MM.1S (cell line): ENCODE measurements at regions not wholly inside any gene's neighbourhood (a gene's known extent, or its start where the extent isn't known, plus 50 kb on each side); places are given as distances from the start of the nearest gene placed in this dataset.

Experiments
- DNase-seq: peaks from one replicate; pipeline ENCODE4 v3.0.0-alpha.2; 2015
- H2AFZ ChIP-seq: fragments of 300-600 bp; sonication (generic); 2 replicates; pipeline ENCODE4 v1.6.0; 2016; ENCODE audit warnings: antibody characterized with exemption, low read length
- H3F3A ChIP-seq: fragments of 300-600 bp; sonication (generic); 2 replicates; pipeline ENCODE4 v1.6.1; 2016; ENCODE audit warnings: mild to moderate bottlenecking, antibody characterized with exemption, low read length, moderate library complexity, mixed read lengths; ENCODE audit not compliant: insufficient read depth
- H3K27ac ChIP-seq: fragments of 300-600 bp; sonication (generic); 2 replicates; pipeline ENCODE4 v1.5.1; 2016; ENCODE audit warnings: mild to moderate bottlenecking, low read length
- H3K27me3 ChIP-seq: fragments of 300-600 bp; sonication (generic); replicated peaks from 2 replicates; pipeline ENCODE4 v1.6.0; 2016; ENCODE audit warnings: low read length; ENCODE audit not compliant: insufficient read depth
- H3K36me3 ChIP-seq: fragments of 300-600 bp; sonication (generic); replicated peaks from 2 replicates; pipeline ENCODE4 v1.6.1; 2016; ENCODE audit warnings: mild to moderate bottlenecking, low read length, mixed read lengths; ENCODE audit not compliant: insufficient read depth
- H3K4me1 ChIP-seq: fragments of 300-600 bp; sonication (generic); 2 replicates; pipeline ENCODE4 v1.6.1; 2016; ENCODE audit warnings: low read length, mixed read lengths
- H3K4me2 ChIP-seq: fragments of 300-600 bp; sonication (generic); 2 replicates; pipeline ENCODE4 v1.6.0; 2016; ENCODE audit warnings: low read depth, low read length
- H3K4me3 ChIP-seq: fragments of 300-600 bp; sonication (generic); 2 replicates; pipeline ENCODE4 v1.5.1; 2016; ENCODE audit warnings: low read length, mixed read lengths
- H3K79me2 ChIP-seq: fragments of 300-600 bp; sonication (generic); 2 replicates; pipeline ENCODE4 v1.6.1; 2016; ENCODE audit warnings: mixed run types, low read length, mixed read lengths
- H3K9ac ChIP-seq: fragments of 300-600 bp; sonication (generic); 2 replicates; pipeline ENCODE4 v1.6.1; 2016; ENCODE audit warnings: low read length, mixed read lengths
- H3K9me2 ChIP-seq: fragments of 300-600 bp; sonication (generic); replicated peaks from 2 replicates; pipeline ENCODE4 v1.6.1; 2016; ENCODE audit warnings: mild to moderate bottlenecking, low read length, mixed read lengths; ENCODE audit not compliant: insufficient read depth
- H3K9me3 ChIP-seq: fragments of 300-600 bp; sonication (generic); replicated peaks from 2 replicates; pipeline ENCODE4 v1.6.1; 2016; ENCODE audit warnings: mild to moderate bottlenecking, low read length, mixed read lengths; ENCODE audit not compliant: insufficient read depth
- H4K20me1 ChIP-seq: fragments of 300-600 bp; sonication (generic); 2 replicates; pipeline ENCODE4 v1.6.1; 2016; ENCODE audit warnings: mild to moderate bottlenecking, low read length, moderate library complexity, mixed read lengths; ENCODE audit not compliant: insufficient read depth
- CTCF ChIP-seq: fragments of 300-600 bp; sonication (generic); IDR thresholded peaks from 2 replicates; pipeline ENCODE4 v1.5.1; 2016; ENCODE audit warnings: antibody characterized with exemption, low read length, mixed read lengths
- EZH2 ChIP-seq: fragments of 300-600 bp; sonication (generic); optimal IDR thresholded peaks from 2 replicates; pipeline ENCODE3; 2017; ENCODE audit warnings: low read depth, mild to moderate bottlenecking, antibody characterized with exemption, low read length, mixed read lengths
- EZH2phosphoT487 ChIP-seq: fragments of 300-600 bp; sonication (generic); IDR thresholded peaks from 2 replicates; pipeline ENCODE4 v1.6.1; 2018; ENCODE audit warnings: antibody characterized with exemption, low read length

DNA sequence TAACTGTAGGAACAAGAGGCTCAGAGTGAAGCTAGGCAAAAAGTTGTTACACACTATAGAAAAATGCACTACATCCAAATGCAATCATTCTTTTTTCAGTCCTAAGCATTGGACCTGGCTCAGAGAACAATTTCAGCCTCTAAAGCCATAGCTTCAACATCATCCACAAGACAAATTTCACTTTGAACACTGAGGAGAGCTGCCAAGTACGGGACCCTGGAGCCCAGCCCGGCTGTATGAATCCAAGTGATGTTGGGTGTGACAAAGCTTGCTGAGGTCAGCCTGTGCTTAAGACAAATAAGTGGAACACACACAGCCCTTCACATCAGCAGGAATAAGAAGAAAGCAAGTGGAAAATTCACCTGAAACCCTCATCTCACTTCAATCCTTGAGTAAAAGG, 233.1 kb upstream of the PFKP start:
- Histone ChIP-seq H3K4me2 (no peak overlapping the region), H3K79me2 (no peaks in the 10 kb centered on the region), H3K27me3 (no peaks in the 10 kb centered on the region), H2AFZ (no peak overlapping the region), H3K9ac (no peak overlapping the region), H3K4me1 (no peaks in the 10 kb centered on the region), H3K36me3 (no peaks in the 10 kb centered on the region), H3K9me2 (no peaks in the 10 kb centered on the region), H3K27ac (no peak overlapping the region), H4K20me1 (no peaks in the 10 kb centered on the region), H3F3A (no peaks in the 10 kb centered on the region), H3K9me3 (no peaks in the 10 kb centered on the region), H3K4me3 (no peak overlapping the region)
- TF ChIP-seq EZH2, result no peak
- TF ChIP-seq EZH2phosphoT487, result no peak
- TF ChIP-seq CTCF, result no peak
- DNase-seq, result no peak

- no peaks in the 10 kb centered on the region for H3K9me3 ChIP-seq
- no peaks in the 10 kb centered on the region for H3K36me3 ChIP-seq
- H3K4me1 ChIP-seq, result no peaks in the 10 kb centered on the region
- no peaks in the 10 kb centered on the region for H3K9me2 ChIP-seq
- no peaks in the 10 kb centered on the region for H3F3A ChIP-seq
- no peak overlapping the region for H3K9ac ChIP-seq
- no peak for DNase-seq
- no peak overlapping the region for H2AFZ ChIP-seq
- no peak overlapping the region for H3K4me2 ChIP-seq
- no peak overlapping the region for H3K27ac ChIP-seq
- H3K79me2 ChIP-seq, result no peaks in the 10 kb centered on the region
- no peaks in the 10 kb centered on the region for H3K27me3 ChIP-seq
- no peak for TF ChIP-seq EZH2phosphoT487
- TF ChIP-seq EZH2, result no peak
- TF ChIP-seq CTCF, result no peak
- no peak overlapping the region for H3K4me3 ChIP-seq
- no peaks in the 10 kb centered on the region for H4K20me1 ChIP-seq
Measured at GRCh38 chr10:2831509-2831908, 235.8 kb upstream of the PFKP start.

- H3K79me2 ChIP-seq, result no peaks in the 10 kb centered on the region
- H3K4me2 ChIP-seq, result no peak overlapping the region
- H3K4me1 ChIP-seq, result no peaks in the 10 kb centered on the region
- no peak overlapping the region for H2AFZ ChIP-seq
- no peak overlapping the region for H3K9ac ChIP-seq
- H3K4me3 ChIP-seq, result no peak overlapping the region
- H4K20me1 ChIP-seq, result no peaks in the 10 kb centered on the region
- H3K27ac ChIP-seq, result no peak overlapping the region
- H3F3A ChIP-seq, result no peaks in the 10 kb centered on the region
- H3K27me3 ChIP-seq, result no peaks in the 10 kb centered on the region
- no peaks in the 10 kb centered on the region for H3K36me3 ChIP-seq
- H3K9me2 ChIP-seq, result no peaks in the 10 kb centered on the region
- no peak for TF ChIP-seq EZH2
- no peak for TF ChIP-seq EZH2phosphoT487
- TF ChIP-seq CTCF, result no peak
- no peak for DNase-seq
- no peaks in the 10 kb centered on the region for H3K9me3 ChIP-seq
Measured at GRCh38 chr10:2828741-2829140, 238.6 kb upstream of the PFKP start.
